ENCODE measurements at regions not wholly inside any gene's neighbourhood (a gene's known extent, or its start where the extent isn't known, plus 50 kb on each side); places are given as distances from the start of the nearest gene placed in this dataset.

DNA sequence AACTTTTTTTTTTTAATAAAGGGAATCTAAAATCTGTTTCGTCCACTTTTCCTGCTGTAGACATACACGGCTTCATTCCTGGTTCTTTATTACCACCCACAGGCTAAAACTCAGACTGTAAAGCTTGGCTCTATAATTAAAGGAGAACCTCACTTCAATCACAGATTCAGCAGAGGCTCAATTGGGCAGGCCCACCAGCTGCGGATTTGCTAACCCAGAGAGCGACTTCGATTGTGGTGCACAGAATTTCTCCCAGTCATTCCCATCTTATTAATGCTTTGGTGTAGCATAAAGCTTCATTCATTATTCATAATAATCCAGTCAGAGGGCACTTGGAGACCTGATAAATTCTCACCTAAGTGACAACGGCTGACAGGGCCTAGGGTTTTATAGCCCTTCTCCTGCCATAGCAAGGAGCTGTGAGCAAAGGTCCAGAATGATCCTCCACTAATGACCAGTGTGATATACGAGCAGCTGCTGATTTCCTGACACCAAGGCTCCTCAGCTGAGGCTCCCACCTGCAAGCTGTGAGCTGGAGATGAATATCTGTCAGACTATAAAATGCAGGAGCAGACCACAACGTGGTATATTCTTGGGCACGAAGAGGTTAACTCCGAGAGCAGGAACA is 149.0 kb downstream of the ATP6V1G3 start:
- TF ChIP-seq POLR2A (IDR thresholded peaks at IDR 0.05), result no peak
- TF ChIP-seq, protein P1, sequence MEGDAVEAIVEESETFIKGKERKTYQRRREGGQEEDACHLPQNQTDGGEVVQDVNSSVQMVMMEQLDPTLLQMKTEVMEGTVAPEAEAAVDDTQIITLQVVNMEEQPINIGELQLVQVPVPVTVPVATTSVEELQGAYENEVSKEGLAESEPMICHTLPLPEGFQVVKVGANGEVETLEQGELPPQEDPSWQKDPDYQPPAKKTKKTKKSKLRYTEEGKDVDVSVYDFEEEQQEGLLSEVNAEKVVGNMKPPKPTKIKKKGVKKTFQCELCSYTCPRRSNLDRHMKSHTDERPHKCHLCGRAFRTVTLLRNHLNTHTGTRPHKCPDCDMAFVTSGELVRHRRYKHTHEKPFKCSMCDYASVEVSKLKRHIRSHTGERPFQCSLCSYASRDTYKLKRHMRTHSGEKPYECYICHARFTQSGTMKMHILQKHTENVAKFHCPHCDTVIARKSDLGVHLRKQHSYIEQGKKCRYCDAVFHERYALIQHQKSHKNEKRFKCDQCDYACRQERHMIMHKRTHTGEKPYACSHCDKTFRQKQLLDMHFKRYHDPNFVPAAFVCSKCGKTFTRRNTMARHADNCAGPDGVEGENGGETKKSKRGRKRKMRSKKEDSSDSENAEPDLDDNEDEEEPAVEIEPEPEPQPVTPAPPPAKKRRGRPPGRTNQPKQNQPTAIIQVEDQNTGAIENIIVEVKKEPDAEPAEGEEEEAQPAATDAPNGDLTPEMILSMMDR (IDR thresholded peaks at IDR 0.05), result no peak
- H3K4me1 ChIP-seq, result no peaks in the 10 kb centered on the region
- WGBS (ENCODE audit: insufficient coverage, low coverage, low lambda C conversion rate, missing lambda C conversion rate), result 67% methylated on average over 9 of the region's 10 CpGs
- no peak for DNase-seq
- H3K27ac ChIP-seq, result no peak overlapping the region
- no peak for ATAC-seq
- H3K9me3 ChIP-seq, result no peaks in the 10 kb centered on the region
- intact Hi-C loops (cut with DNase I), result no loop called here
- H3K4me3 ChIP-seq, result no peak overlapping the region
- no peaks in the 10 kb centered on the region for H3K27me3 ChIP-seq
- H3K36me3 ChIP-seq, result no peaks in the 10 kb centered on the region

DNA sequence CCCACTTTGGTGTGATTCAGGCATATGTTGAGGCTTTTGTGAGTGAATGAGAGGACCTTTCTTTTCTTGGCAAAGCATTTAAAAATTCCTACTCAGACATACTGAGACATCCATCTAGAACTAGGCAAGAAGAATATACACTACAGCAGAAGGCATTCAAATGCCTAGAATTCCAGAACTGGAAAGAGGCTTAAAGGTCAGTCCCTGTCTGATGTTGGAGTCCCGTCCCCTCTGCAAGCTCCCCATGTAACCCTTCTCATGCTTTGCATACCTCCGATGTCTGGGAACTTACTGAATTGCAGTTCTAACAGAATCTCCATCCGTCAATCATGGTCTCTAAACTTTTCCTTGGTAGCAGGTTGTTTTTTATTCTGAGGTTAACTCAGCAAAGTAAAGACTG is 152.9 kb downstream of the ATP6V1G3 start:
- H3K36me3 ChIP-seq, result no peaks in the 10 kb centered on the region
- 39% methylated on average over 3 of the region's 3 CpGs for WGBS (ENCODE audit: insufficient coverage, low coverage, low lambda C conversion rate, missing lambda C conversion rate)
- intact Hi-C loops (cut with DNase I), result no loop called here
- no peaks in the 10 kb centered on the region for H3K27me3 ChIP-seq
- no peaks in the 10 kb centered on the region for H3K4me1 ChIP-seq
- DNase-seq, result no peak
- TF ChIP-seq, protein P1 (IDR thresholded peaks at IDR 0.05), result no peak
- no peak for TF ChIP-seq POLR2A (IDR thresholded peaks at IDR 0.05)
- no peak for ATAC-seq
- no peak overlapping the region for H3K4me3 ChIP-seq
- no peak overlapping the region for H3K27ac ChIP-seq
- H3K9me3 ChIP-seq, result peaks cover 0 to 4% (median 0%) of the 10 kb centered on the region in 4 donors

DNA sequence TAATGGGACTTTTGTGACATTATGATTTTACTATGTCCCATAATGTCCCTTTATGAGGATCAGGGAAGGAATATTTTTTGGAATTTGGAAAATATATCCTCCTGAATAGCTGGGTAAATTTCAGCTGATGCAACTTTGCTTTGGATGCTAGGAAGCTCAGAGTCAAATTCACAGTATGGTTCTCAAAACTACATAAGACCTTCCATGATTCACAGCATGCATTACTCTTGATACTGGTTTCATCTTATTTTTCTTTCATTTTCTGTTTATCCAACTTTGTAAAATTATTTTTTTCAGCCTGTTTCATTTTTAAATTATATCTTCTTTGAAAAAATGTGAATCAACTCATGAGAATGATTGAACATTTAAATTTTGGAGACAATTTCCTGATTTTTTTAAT is 160.2 kb downstream of the ATP6V1G3 start:
- Histone ChIP-seq H3K4me3 (no peak overlapping the region), H3K27ac (no peak overlapping the region), H3K36me3 (no peaks in the 10 kb centered on the region), H3K27me3 (no peaks in the 10 kb centered on the region), H3K4me1 (no peaks in the 10 kb centered on the region), H3K9me3 (peaks cover 0 to 4% (median 0%) of the 10 kb centered on the region in 4 donors)
- TF ChIP-seq, protein P1 (IDR thresholded peaks at IDR 0.05), result no peak
- no peak for TF ChIP-seq POLR2A (IDR thresholded peaks at IDR 0.05)
- DNase-seq (no peak), ATAC-seq (no peak)
- intact Hi-C loops (cut with DNase I), result no loop called here

DNA sequence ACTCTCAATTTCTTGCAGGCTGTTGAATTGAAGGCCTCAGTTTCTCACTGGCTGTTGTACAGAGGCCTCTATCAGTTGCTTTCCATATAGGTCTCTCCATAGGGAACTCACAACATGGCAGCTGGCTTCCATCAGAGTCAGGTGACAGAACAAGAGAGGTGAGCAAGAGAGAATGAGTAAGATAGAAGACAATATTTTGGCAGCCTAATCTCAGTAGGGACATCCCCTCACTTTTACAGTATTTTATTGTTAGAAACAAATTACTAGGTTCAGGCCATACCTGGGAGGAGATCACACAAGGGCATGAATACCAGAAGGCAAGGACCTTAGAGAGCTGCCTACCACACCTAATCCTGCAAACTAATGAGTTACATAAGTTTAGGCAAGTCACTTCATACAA is 162.8 kb downstream of the ATP6V1G3 start:
- TF ChIP-seq, protein P1 (IDR thresholded peaks at IDR 0.05), result no peak
- TF ChIP-seq POLR2A (IDR thresholded peaks at IDR 0.05), result no peak
- Histone ChIP-seq H3K4me3 (no peak overlapping the region), H3K36me3 (no peaks in the 10 kb centered on the region), H3K9me3 (peaks cover 0 to 5% (median 0%) of the 10 kb centered on the region in 4 donors), H3K4me1 (no peaks in the 10 kb centered on the region), H3K27ac (no peak overlapping the region), H3K27me3 (no peaks in the 10 kb centered on the region)
- ATAC-seq (no peak), DNase-seq (no peak)
- intact Hi-C loops (cut with DNase I), result no loop called here

DNA sequence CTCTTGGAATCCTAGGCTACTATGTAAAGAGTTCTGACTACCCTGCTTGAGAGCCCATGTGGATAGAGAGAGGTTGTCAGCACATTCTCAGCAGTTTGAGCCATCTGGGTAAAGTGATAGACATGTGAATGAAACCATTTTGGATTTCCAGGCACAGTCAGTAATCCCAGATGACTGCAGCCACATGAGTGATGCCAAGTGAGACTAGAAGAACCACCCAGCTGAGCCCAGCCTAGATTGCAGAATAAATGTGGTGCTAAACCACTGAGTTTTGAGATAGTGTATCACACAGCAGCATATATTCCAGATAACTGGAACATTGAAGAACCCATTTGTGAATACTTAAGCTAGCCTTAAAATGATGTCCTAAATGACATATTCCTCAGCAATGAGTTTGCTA is 166.2 kb downstream of the ATP6V1G3 start:
- ATAC-seq (no peak), DNase-seq (no peak)
- no peaks in the 10 kb centered on the region for H3K27me3 ChIP-seq
- H3K4me3 ChIP-seq, result no peak overlapping the region
- TF ChIP-seq, protein P1 (IDR thresholded peaks at IDR 0.05), result no peak
- no peak for TF ChIP-seq POLR2A (IDR thresholded peaks at IDR 0.05)
- intact Hi-C loops (cut with DNase I), result no loop called here
- no peaks in the 10 kb centered on the region for H3K36me3 ChIP-seq
- H3K9me3 ChIP-seq, result peaks cover 0 to 3% (median 0%) of the 10 kb centered on the region in 4 donors
- no peaks in the 10 kb centered on the region for H3K4me1 ChIP-seq
- no peak overlapping the region for H3K27ac ChIP-seq
